ENCODE measurements at regions not wholly inside any gene's neighbourhood (a gene's known extent, or its start where the extent isn't known, plus 50 kb on each side); places are given as distances from the start of the nearest gene placed in this dataset.

- intact Hi-C loops (cut with micrococcal nuclease): no loop called here
- TF ChIP-seq CTCF (IDR thresholded peaks at IDR 0.05): no peak
- H3K36me3 Mint-ChIP-seq (ENCODE audit: low read depth): no peaks in the 10 kb centered on the region
- no peak overlapping the region for H3K27ac Mint-ChIP-seq
- H3K4me3 Mint-ChIP-seq: no peak overlapping the region
- no peak for DNase-seq
- no peaks in the 10 kb centered on the region for H3K9me3 Mint-ChIP-seq
- H3K4me1 Mint-ChIP-seq (ENCODE audit: low read depth): peaks cover 8% of the 10 kb centered on the region
- ChIA-PET POLR2A (no interaction called here), CTCF (no interaction called here)
- no peak for ATAC-seq
- H3K27me3 Mint-ChIP-seq: no peaks in the 10 kb centered on the region
These were observed 410.2 kb upstream of the KLF6 start for GRCh38 chr10:4195213-4195612.

GRCh38 chr10:4194231-4194630 is 409.2 kb upstream of the KLF6 start:
- no peak for DNase-seq
- H3K4me3 Mint-ChIP-seq: no peak overlapping the region
- no peaks in the 10 kb centered on the region for H3K27me3 Mint-ChIP-seq
- H3K36me3 Mint-ChIP-seq (ENCODE audit: low read depth): no peaks in the 10 kb centered on the region
- intact Hi-C loops (cut with micrococcal nuclease): no loop called here
- ChIA-PET CTCF (no interaction called here), POLR2A (no interaction called here)
- no peaks in the 10 kb centered on the region for H3K9me3 Mint-ChIP-seq
- H3K4me1 Mint-ChIP-seq (ENCODE audit: low read depth): peaks cover 8% of the 10 kb centered on the region
- TF ChIP-seq CTCF (IDR thresholded peaks at IDR 0.05): no peak
- ATAC-seq: no peak
- H3K27ac Mint-ChIP-seq: no peak overlapping the region

GRCh38 chr10:4191894-4192293 is 406.9 kb upstream of the KLF6 start:
- Mint-ChIP-seq H3K27ac (no peak overlapping the region), H3K27me3 (no peaks in the 10 kb centered on the region), H3K9me3 (no peaks in the 10 kb centered on the region), H3K4me1 (ENCODE audit: low read depth) (peaks cover 3% of the 10 kb centered on the region), H3K36me3 (ENCODE audit: low read depth) (no peaks in the 10 kb centered on the region), H3K4me3 (no peak overlapping the region)
- ChIA-PET CTCF (no interaction called here), POLR2A (no interaction called here)
- no peak for DNase-seq
- no peak for ATAC-seq
- no peak for TF ChIP-seq CTCF (IDR thresholded peaks at IDR 0.05)
- intact Hi-C loops (cut with micrococcal nuclease): no loop called here

GRCh38 chr10:4191354-4191753 is 406.3 kb upstream of the KLF6 start:
- ChIA-PET CTCF (no interaction called here), POLR2A (no interaction called here)
- no peaks in the 10 kb centered on the region for H3K27me3 Mint-ChIP-seq
- DNase-seq: no peak
- no peaks in the 10 kb centered on the region for H3K9me3 Mint-ChIP-seq
- no peaks in the 10 kb centered on the region for H3K36me3 Mint-ChIP-seq (ENCODE audit: low read depth)
- TF ChIP-seq CTCF (IDR thresholded peaks at IDR 0.05): no peak
- H3K27ac Mint-ChIP-seq: no peak overlapping the region
- no peak for ATAC-seq
- intact Hi-C loops (cut with micrococcal nuclease): no loop called here
- H3K4me3 Mint-ChIP-seq: no peak overlapping the region
- no peaks in the 10 kb centered on the region for H3K4me1 Mint-ChIP-seq (ENCODE audit: low read depth)

- no peaks in the 10 kb centered on the region for H3K4me1 Mint-ChIP-seq (ENCODE audit: low read depth)
- H3K27ac Mint-ChIP-seq: no peak overlapping the region
- H3K36me3 Mint-ChIP-seq (ENCODE audit: low read depth): no peaks in the 10 kb centered on the region
- DNase-seq: no peak
- ChIA-PET CTCF (no interaction called here), POLR2A (no interaction called here)
- no peaks in the 10 kb centered on the region for H3K27me3 Mint-ChIP-seq
- intact Hi-C loops (cut with micrococcal nuclease): no loop called here
- no peaks in the 10 kb centered on the region for H3K9me3 Mint-ChIP-seq
- TF ChIP-seq CTCF (IDR thresholded peaks at IDR 0.05): no peak
- ATAC-seq: no peak
- H3K4me3 Mint-ChIP-seq: no peak overlapping the region
These were observed 405.9 kb upstream of the KLF6 start for GRCh38 chr10:4190876-4191275.
